Fibroblast of mammary gland (primary cell): ENCODE measurements at regions not wholly inside any gene's neighbourhood (a gene's known extent, or its start where the extent isn't known, plus 50 kb on each side); places are given as distances from the start of the nearest gene placed in this dataset.

ENCODE experiments used
- DNase-seq: peaks from one replicate; pipeline ENCODE4 v3.0.0-alpha.2; 2010; ENCODE audit warnings: low read depth
- H3K4me3 ChIP-seq: 2 replicates; pipeline ENCODE4 v1.5.1; 2011; ENCODE audit warnings: low read depth, mild to moderate bottlenecking, low read length, moderate library complexity; ENCODE audit not compliant: control insufficient read depth
- CTCF ChIP-seq: conservative IDR thresholded peaks from 2 replicates; pipeline ENCODE4 v1.5.1; 2011; ENCODE audit warnings: low read depth, low read length, inconsistent platforms; ENCODE audit not compliant: control insufficient read depth, insufficient read depth

GRCh38 chr14:27234331-27234730 is 636.5 kb upstream of the NOVA1 start:
- no peak for TF ChIP-seq CTCF
- H3K4me3 ChIP-seq = no peak overlapping the region
- DNase-seq = no peak

- no peak for DNase-seq
- no peak overlapping the region for H3K4me3 ChIP-seq
- no peak for TF ChIP-seq CTCF
Measured at GRCh38 chr14:27236601-27237000, 638.8 kb upstream of the NOVA1 start.

GRCh38 chr14:27242874-27243273 is 645.0 kb upstream of the NOVA1 start:
- TF ChIP-seq CTCF = no peak
- DNase-seq = peak; percentile 38

GRCh38 chr14:27243365-27243764 is 645.5 kb upstream of the NOVA1 start:
- DNase-seq = peak; percentile 45
- no peak overlapping the region for H3K4me3 ChIP-seq
- no peak for TF ChIP-seq CTCF

More at GRCh38 chr14:27242874-27243273, 645.0 kb upstream of the NOVA1 start:
- no peak overlapping the region for H3K4me3 ChIP-seq

GRCh38 chr14:27245947-27246346 is 648.1 kb upstream of the NOVA1 start:
- DNase-seq = no peak
- TF ChIP-seq CTCF = no peak
- H3K4me3 ChIP-seq = no peak overlapping the region

- H3K4me3 ChIP-seq = no peak overlapping the region
- no peak for DNase-seq
- no peak for TF ChIP-seq CTCF
Measured at GRCh38 chr14:27253966-27254365, 656.1 kb upstream of the NOVA1 start.

GRCh38 chr14:27256805-27257204 is 659.0 kb upstream of the NOVA1 start:
- no peak for DNase-seq
- H3K4me3 ChIP-seq = no peak overlapping the region
- no peak for TF ChIP-seq CTCF
